ENCODE measurements at regions not wholly inside any gene's neighbourhood (a gene's known extent, or its start where the extent isn't known, plus 50 kb on each side); places are given as distances from the start of the nearest gene placed in this dataset.

- TF ChIP-seq NR4A1 (CRISPR knock-in tag; IDR thresholded peaks at IDR 0.05) (no peak), NR4A1 (tag; IDR thresholded peaks at IDR 0.05) (0 out of 2 replicates have a peak, but pooled peaks have one; percentile 32), GATA2 (CRISPR knock-in tag; IDR thresholded peaks at IDR 0.05) (no peak)
- TF ChIP-seq, protein P1, sequence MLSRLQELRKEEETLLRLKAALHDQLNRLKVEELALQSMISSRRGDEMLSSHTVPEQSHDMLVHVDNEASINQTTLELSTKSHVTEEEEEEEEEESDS (CRISPR knock-in tag; IDR thresholded peaks at IDR 0.05), result no peak
Measured at GRCh38 chr6:16839631-16840179, 78.4 kb upstream of the ATXN1 start (continued).

DNA sequence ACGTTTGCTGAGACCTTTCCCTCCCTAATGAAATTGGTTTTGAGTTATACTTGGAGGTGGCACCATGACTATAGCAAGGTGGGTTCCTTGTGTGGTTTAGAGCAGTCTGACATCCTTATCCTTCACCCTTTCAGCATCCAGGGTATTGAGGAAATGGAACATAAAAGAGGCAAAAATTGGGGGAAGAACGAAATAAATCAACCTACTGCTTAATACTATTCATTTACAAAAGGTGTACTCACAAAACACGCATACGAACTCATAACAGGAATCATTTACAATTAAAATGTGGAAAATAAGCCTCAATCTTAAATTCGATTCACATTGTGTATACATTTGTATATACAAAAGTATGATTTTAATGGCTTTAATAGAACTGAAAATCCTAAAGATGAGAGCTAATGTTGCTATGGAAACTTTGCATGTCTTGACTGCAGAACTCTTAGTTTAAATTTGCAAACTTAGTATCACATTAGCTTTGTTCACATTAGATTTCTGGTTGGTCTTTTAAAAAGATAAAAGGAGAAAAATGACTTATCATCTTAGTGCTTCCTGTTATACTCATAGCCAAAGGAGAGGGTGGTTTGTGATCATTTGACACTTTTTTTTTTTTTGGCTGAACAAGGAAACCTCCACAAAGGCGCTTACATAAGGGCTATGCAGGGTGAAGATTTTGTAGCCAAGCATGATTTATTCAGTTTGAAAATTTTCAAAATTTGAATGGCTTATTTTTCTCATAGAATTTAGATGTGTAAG is 76.1 kb upstream of the ATXN1 start:
- 4% methylated on average over 6 of the region's 6 CpGs for WGBS (ENCODE audit: insufficient coverage, low coverage, missing lambda C conversion rate)
- DNase-seq (ENCODE audit: extremely low read depth in 1 of 4, low spot score in 3 of 4) (no peak), FAIRE-seq (no peak), ATAC-seq (no peak)
- H3K27me3 ChIP-seq (ENCODE audit: control insufficient read depth in 2 of 2, insufficient read depth in 2 of 2, low read length in 2 of 2), result peaks cover 23 to 32% of the 10 kb centered on the region in 2 experiments
- no peak overlapping the region for H2AFZ ChIP-seq (ENCODE audit: low read depth, low read length)
- ChIA-PET CTCF (ENCODE audit: low intra/inter-chr PET ratio) (no interaction called here), POLR2A (interaction anchor here (0.9 to 1.3 kb wide), 4 partner anchors 8 to 29 kb away, joined by 3 read pairs; no protein-coding TSS in a partner anchor)
- in situ Hi-C loops (cut with MboI) (no loop called here), intact Hi-C loops (cut with micrococcal nuclease) (loop anchor here (10.0 kb wide), 1 partner anchor 117 kb away; no protein-coding TSS in a partner anchor)
- H3K4me3 ChIP-seq, result no peak overlapping the region
- H4K20me1 ChIP-seq (replicated peaks; ENCODE audit: control insufficient read depth, insufficient read depth, low read length), result no peaks in the 10 kb centered on the region
- peaks cover 0 to 2% of the 10 kb centered on the region in 2 experiments; a peak in 1 of 5 replicates for H3K4me1 ChIP-seq (replicated peaks in 1 of 2; ENCODE audit: control insufficient read depth in 2 of 2, insufficient read depth in 2 of 2, low read length in 2 of 2)
- H3K9ac ChIP-seq (ENCODE audit: insufficient read depth in 1 of 2, low read depth in 2 of 2, low read length in 2 of 2), result no peak overlapping the region
- H3K79me2 ChIP-seq (ENCODE audit: control insufficient read depth, insufficient read depth, low read length), result no peaks in the 10 kb centered on the region
- TF ChIP-seq NCOA4 (IDR thresholded peaks at IDR 0.05; ENCODE audit: partially characterized antibody) (no peak), CBX8 (IDR thresholded peaks at IDR 0.05; ENCODE audit: borderline replicate concordance, extremely low read depth, low read depth, low read length, poor library complexity, severe bottlenecking) (peak; percentile 94), TARDBP (IDR thresholded peaks at IDR 0.05) (no peak), CEBPG (CRISPR knock-in tag; IDR thresholded peaks at IDR 0.05) (no peak), CEBPG (tag; conservative IDR thresholded peaks at IDR 0.05 in 1 of 2, IDR thresholded peaks at IDR 0.05 in 1 of 2) (no peak), RFX1 (IDR thresholded peaks at IDR 0.05) (peak; percentile 38; the same call in 1 of the 2 replicates), RAD21 (CRISPR knock-in tag; conservative IDR thresholded peaks at IDR 0.05 in 1 of 2, IDR thresholded peaks at IDR 0.05 in 1 of 2) (no peak), ETV1 (tag; conservative IDR thresholded peaks at IDR 0.05; ENCODE audit: low read depth) (peak; percentile 31; the same call in 1 of the 2 replicates)
- H3K27ac ChIP-seq (ENCODE audit: extremely low read depth, low read depth, low read length), result no peak overlapping the region
- H3K9me3 ChIP-seq (replicated peaks; ENCODE audit: control insufficient read depth, insufficient read depth, low read depth, low read length), result no peaks in the 10 kb centered on the region
- BruUV-seq (replicated peaks), result no TSS peak
- H3K36me3 ChIP-seq (ENCODE audit: control insufficient read depth, insufficient read depth, low read length), result no peaks in the 10 kb centered on the region
- no peak overlapping the region for H3K4me2 ChIP-seq (ENCODE audit: insufficient read depth, low read length)
- H3K9me1 ChIP-seq (ENCODE audit: control insufficient read depth, insufficient read depth, low read length), result no peaks in the 10 kb centered on the region

All from K562 (cell line).